Stomach (tissue), 8 donors: ENCODE measurements at regions not wholly inside any gene's neighbourhood (a gene's known extent, or its start where the extent isn't known, plus 50 kb on each side); places are given as distances from the start of the nearest gene placed in this dataset.

Experiments
- DNase-seq, 2 donors: peaks; one replicate each; pipeline versions ENCODE4 v3.0.0 to v3.0.0-alpha.2; 2013 to 2019
- H3K27ac ChIP-seq, 5 donors: fragments of 200-600 bp in 4 of 5; sonication (generic) in 4 of 5; one replicate each; pipeline ENCODE4 v1.5.1; 2013 to 2019; ENCODE audit warnings: mild to moderate bottlenecking in 1 of 5, moderate library complexity in 1 of 5
- H3K27me3 ChIP-seq, 3 donors: fragments of 200-600 bp; sonication (generic); one replicate each; pipeline ENCODE4 v1.5.1; 2017 to 2019; ENCODE audit warnings: mixed run types in 1 of 3
- H3K36me3 ChIP-seq, 4 donors: fragments of 200-600 bp; sonication (generic); 1 replicate in 3 of 4; 2 replicates in 1 of 4; pipeline ENCODE4 v1.5.1; 2016 to 2019
- H3K4me1 ChIP-seq, 4 donors: fragments of 200-600 bp; sonication (generic); one replicate each; pipeline ENCODE4 v1.5.1; 2016 to 2019
- H3K4me3 ChIP-seq, 4 donors: fragments of 200-600 bp; sonication (generic) in 3 of 4; one replicate each; pipeline ENCODE4 v1.5.1; 2016 to 2019; ENCODE audit warnings: mild to moderate bottlenecking in 1 of 4
- H3K9me3 ChIP-seq, 4 donors: fragments of 200-600 bp; sonication (generic); one replicate each; pipeline ENCODE4 v1.5.1; 2016 to 2019
- EP300 ChIP-seq: sonication (generic); formaldehyde crosslinking; IDR thresholded peaks from one replicate; pipeline ENCODE4 v1.6.1; 2017; ENCODE audit warnings: antibody characterized with exemption
- POLR2A ChIP-seq, 4 donors: fragments of 450-650 bp; IDR thresholded peaks; one replicate each; pipeline ENCODE4 v1.6.1; 2016; ENCODE audit warnings: antibody characterized with exemption in 4 of 4, control low read depth in 2 of 4, mild to moderate bottlenecking in 1 of 4, moderate library complexity in 1 of 4
- POLR2AphosphoS5 ChIP-seq, 3 donors: sonication (generic); formaldehyde crosslinking; IDR thresholded peaks; one replicate each; pipeline ENCODE4 v1.6.1; 2016; ENCODE audit warnings: antibody characterized with exemption in 3 of 3
- WGBS, 5 donors: extraction: QIAGEN DNeasy Blood & Tissue Kit in 3 of 5; methylation state at CpG; one replicate each; pipeline versions ENCODE4 v1.1.5 to v1.1.7; 2013 to 2018; 5-methylcytosine and 5-hydroxymethylcytosine counted together
- intact Hi-C: fragments of 100-400 bp; cut with DNase I; formaldehyde crosslinking; loops from one replicate; pipeline ENCODE4 v1.15.1; 2023; ENCODE audit warnings: low total_unique reads
- TF ChIP-seq, protein P1 (sequence below), 7 experiments: fragments of 450-650 bp in 4 of 7; fragments of 200-600 bp in 3 of 7; sonication (generic) in 3 of 7; IDR thresholded peaks; one replicate each; pipeline ENCODE4 v1.5.1; 2016 to 2019; ENCODE audit warnings: antibody characterized with exemption in 7 of 7, control low read depth in 2 of 7, mild to moderate bottlenecking in 1 of 7
- donor health status: healthy with polysubstance abuse.
- donor health status: Bipolar disorder and iron deficiency.
- donor health status: healthy.

DNA sequence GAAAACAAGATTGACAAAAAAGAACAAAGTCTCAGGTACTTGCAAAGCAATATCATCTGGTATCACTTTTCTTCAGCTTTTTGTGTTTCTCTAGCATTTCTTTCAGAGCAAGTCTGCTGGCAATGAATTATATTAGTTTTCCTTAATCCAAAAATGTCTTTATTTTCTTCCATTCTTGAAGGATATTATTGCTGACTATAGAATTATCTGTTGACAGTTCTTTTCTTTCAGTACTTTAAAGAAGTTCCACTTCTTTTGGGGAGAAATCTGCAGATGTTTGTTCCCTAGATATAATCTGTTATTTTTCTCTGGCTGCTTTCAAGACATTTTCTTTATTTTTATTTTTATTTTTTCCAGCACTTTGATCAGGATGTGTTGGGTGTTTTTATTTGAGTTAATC is 161.8 kb upstream of the SPRED2 start:
- H3K36me3 ChIP-seq: no peaks in the 10 kb centered on the region
- no peaks in the 10 kb centered on the region for H3K27me3 ChIP-seq
- DNase-seq: no peak
- no peaks in the 10 kb centered on the region for H3K4me1 ChIP-seq
- no peak overlapping the region for H3K27ac ChIP-seq
- peaks cover 0 to 5% (median 0%) of the 10 kb centered on the region in 4 donors for H3K9me3 ChIP-seq
- TF ChIP-seq POLR2A (IDR thresholded peaks at IDR 0.05) (no peak), EP300 (no peak), POLR2AphosphoS5 (IDR thresholded peaks at IDR 0.05) (no peak)
- TF ChIP-seq, protein P1, sequence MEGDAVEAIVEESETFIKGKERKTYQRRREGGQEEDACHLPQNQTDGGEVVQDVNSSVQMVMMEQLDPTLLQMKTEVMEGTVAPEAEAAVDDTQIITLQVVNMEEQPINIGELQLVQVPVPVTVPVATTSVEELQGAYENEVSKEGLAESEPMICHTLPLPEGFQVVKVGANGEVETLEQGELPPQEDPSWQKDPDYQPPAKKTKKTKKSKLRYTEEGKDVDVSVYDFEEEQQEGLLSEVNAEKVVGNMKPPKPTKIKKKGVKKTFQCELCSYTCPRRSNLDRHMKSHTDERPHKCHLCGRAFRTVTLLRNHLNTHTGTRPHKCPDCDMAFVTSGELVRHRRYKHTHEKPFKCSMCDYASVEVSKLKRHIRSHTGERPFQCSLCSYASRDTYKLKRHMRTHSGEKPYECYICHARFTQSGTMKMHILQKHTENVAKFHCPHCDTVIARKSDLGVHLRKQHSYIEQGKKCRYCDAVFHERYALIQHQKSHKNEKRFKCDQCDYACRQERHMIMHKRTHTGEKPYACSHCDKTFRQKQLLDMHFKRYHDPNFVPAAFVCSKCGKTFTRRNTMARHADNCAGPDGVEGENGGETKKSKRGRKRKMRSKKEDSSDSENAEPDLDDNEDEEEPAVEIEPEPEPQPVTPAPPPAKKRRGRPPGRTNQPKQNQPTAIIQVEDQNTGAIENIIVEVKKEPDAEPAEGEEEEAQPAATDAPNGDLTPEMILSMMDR (IDR thresholded peaks at IDR 0.05): no peak
- no peak overlapping the region for H3K4me3 ChIP-seq
- intact Hi-C loops: no loop called here

DNA sequence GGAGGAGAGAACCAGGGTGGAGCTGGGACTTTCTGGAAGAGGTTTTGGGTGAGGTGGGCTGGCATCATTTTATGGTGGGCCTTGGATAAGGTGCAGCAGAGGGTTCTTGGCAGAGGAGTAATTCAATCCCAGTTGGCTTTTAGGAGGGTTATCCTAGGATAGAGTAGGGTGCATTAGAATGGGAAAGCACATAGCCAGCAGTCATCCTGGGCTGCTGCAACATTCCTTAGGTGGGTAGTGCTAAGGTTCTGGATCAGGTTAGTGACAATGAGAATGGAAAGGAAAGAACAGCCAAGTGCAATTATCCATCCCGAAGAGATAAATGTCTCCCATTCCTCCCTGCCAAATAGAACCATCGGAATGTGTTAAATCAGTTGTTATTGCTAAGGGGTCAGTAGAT is 157.3 kb upstream of the SPRED2 start:
- TF ChIP-seq, protein P1 (IDR thresholded peaks at IDR 0.05): no peak
- TF ChIP-seq EP300 (no peak), POLR2AphosphoS5 (IDR thresholded peaks at IDR 0.05) (no peak), POLR2A (IDR thresholded peaks at IDR 0.05) (no peak)
- Histone ChIP-seq H3K27ac (no peak overlapping the region), H3K36me3 (no peaks in the 10 kb centered on the region), H3K4me3 (no peak overlapping the region), H3K27me3 (no peaks in the 10 kb centered on the region), H3K4me1 (no peaks in the 10 kb centered on the region), H3K9me3 (peaks cover 0 to 2% (median 0%) of the 10 kb centered on the region in 4 donors)
- no peak for DNase-seq
- WGBS, 5 donors: 70 to 85% (median 78%) methylated on average over 2 of the region's 2 CpGs
- intact Hi-C loops: no loop called here

DNA sequence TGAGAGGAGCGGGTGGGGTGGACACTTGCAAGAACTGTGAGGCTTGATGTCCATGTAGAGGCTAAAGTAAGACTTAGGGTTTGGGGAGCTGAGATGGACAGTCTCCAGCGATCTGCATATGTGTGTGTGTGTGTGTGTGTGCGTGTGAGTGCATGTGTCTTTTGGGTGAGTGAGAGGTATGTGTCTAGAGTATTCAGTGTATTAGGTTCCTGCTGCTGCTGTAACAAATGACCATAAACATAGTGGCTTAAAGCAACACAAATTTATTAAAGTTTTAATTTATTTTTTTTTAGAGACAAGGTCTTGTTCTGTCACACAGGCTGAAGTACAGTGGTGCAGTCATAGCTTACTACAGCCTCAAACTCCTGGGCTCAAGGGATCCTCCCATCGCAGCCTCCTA is 155.4 kb upstream of the SPRED2 start:
- H3K9me3 ChIP-seq: no peaks in the 10 kb centered on the region
- H3K27me3 ChIP-seq: no peaks in the 10 kb centered on the region
- no peaks in the 10 kb centered on the region for H3K4me1 ChIP-seq
- DNase-seq: no peak
- H3K4me3 ChIP-seq: no peak overlapping the region
- H3K27ac ChIP-seq: no peak overlapping the region
- no peaks in the 10 kb centered on the region for H3K36me3 ChIP-seq
- WGBS, 5 donors: 91 to 96% (median 95%) methylated on average over 4 of the region's 4 CpGs
- TF ChIP-seq EP300 (no peak), POLR2AphosphoS5 (IDR thresholded peaks at IDR 0.05) (no peak), POLR2A (IDR thresholded peaks at IDR 0.05) (no peak)
- TF ChIP-seq, protein P1 (IDR thresholded peaks at IDR 0.05): no peak
- intact Hi-C loops: no loop called here

DNA sequence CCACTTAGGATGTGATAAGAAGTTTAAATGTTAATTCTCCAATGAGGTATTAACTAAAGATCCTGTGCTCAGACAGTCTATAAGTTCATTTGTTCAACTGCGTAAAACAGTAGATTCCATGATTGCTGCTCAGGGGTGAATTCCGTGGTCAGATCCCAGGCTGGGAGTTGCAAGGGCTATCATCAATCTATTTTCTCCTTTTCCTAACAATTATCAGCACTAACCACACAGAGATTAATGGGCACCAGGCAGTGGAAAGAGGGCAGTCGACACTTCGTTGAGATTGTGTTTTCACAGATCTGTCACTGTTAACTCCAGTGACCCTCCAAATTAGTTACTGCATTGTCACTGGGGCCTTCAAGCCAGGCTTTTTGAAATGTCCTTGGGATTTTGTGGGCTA is 154.1 kb upstream of the SPRED2 start:
- Histone ChIP-seq H3K9me3 (no peaks in the 10 kb centered on the region), H3K27me3 (no peaks in the 10 kb centered on the region), H3K36me3 (no peaks in the 10 kb centered on the region), H3K4me3 (no peak overlapping the region), H3K4me1 (no peaks in the 10 kb centered on the region), H3K27ac (no peak overlapping the region)
- 24 to 59% (median 38%) methylated on average over 4 of the region's 4 CpGs for WGBS, 5 donors
- TF ChIP-seq, protein P1 (IDR thresholded peaks at IDR 0.05): no peak
- TF ChIP-seq POLR2A (IDR thresholded peaks at IDR 0.05): no peak
- TF ChIP-seq POLR2AphosphoS5 (IDR thresholded peaks at IDR 0.05): no peak
- TF ChIP-seq EP300: no peak
- intact Hi-C loops: no loop called here
- no peak for DNase-seq
